ENCODE measurements at regions not wholly inside any gene's neighbourhood (a gene's known extent, or its start where the extent isn't known, plus 50 kb on each side); places are given as distances from the start of the nearest gene placed in this dataset.

GRCh38 chr13:85586422-85586831 lies 212.8 kb downstream of the SLITRK6 start:
- POLR2A ChIA-PET, result no interaction called here
- Histone ChIP-seq H3K36me3 (ENCODE audit: control insufficient read depth, insufficient read depth, low read length) (no peaks in the 10 kb centered on the region), H3K4me1 (no peaks in the 10 kb centered on the region), H3K4me3 (ENCODE audit: low read depth, low read length) (no peak overlapping the region), H3K27me3 (replicated peaks; ENCODE audit: control insufficient read depth, insufficient read depth, low read length) (no peaks in the 10 kb centered on the region), H3K9me3 (0 out of 2 replicates have a peak, but pooled peaks cover 6% of the 10 kb centered on the region)
- Mint-ChIP-seq H3K9me3 (ENCODE audit: unreplicated experiment) (peaks cover 10% of the 10 kb centered on the region), H3K27me3 (ENCODE audit: insufficient read depth, unreplicated experiment) (no peaks in the 10 kb centered on the region), H3K4me1 (ENCODE audit: low read depth, unreplicated experiment) (no peaks in the 10 kb centered on the region), H3K27ac (ENCODE audit: unreplicated experiment) (no peak overlapping the region), H3K4me3 (ENCODE audit: unreplicated experiment) (no peak overlapping the region), H3K36me3 (ENCODE audit: insufficient read depth, unreplicated experiment) (no peaks in the 10 kb centered on the region)
- BruUV-seq (replicated peaks), result no TSS peak
- no peak for DNase-seq
- intact Hi-C loops (cut with micrococcal nuclease; ENCODE audit: unreplicated experiment), result no loop called here
- TF ChIP-seq, protein P1, sequence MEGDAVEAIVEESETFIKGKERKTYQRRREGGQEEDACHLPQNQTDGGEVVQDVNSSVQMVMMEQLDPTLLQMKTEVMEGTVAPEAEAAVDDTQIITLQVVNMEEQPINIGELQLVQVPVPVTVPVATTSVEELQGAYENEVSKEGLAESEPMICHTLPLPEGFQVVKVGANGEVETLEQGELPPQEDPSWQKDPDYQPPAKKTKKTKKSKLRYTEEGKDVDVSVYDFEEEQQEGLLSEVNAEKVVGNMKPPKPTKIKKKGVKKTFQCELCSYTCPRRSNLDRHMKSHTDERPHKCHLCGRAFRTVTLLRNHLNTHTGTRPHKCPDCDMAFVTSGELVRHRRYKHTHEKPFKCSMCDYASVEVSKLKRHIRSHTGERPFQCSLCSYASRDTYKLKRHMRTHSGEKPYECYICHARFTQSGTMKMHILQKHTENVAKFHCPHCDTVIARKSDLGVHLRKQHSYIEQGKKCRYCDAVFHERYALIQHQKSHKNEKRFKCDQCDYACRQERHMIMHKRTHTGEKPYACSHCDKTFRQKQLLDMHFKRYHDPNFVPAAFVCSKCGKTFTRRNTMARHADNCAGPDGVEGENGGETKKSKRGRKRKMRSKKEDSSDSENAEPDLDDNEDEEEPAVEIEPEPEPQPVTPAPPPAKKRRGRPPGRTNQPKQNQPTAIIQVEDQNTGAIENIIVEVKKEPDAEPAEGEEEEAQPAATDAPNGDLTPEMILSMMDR (IDR thresholded peaks at IDR 0.05; ENCODE audit: insufficient read depth in 1 of 2, low read depth in 1 of 2, low read length in 1 of 2, severe bottlenecking in 1 of 2, unreplicated experiment in 1 of 2), result no peak
- CTCF ChIA-PET, result no interaction called here

DNA sequence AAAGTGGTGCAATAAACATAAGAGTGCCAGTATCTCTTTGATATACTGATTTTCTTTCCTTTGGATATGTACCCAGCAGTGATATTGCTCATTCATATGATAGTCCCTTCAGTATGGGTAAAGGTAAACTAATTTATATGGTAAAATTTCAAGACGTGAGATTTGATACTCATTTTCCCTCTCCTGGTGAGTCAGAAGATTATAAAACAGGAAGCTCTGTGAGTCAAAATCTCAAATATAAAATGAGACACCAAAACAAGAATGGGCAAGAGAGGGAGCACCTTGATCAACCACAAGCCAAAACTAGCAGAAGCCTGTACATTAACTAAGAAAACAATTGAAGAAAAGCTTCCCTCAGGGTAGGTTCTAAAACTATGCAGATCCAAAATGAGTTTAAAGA lies 216.3 kb downstream of the SLITRK6 start:
- Histone ChIP-seq H3K4me1 (no peaks in the 10 kb centered on the region), H3K9me3 (0 out of 2 replicates have a peak, but pooled peaks cover 6% of the 10 kb centered on the region), H3K36me3 (ENCODE audit: control insufficient read depth, insufficient read depth, low read length) (no peaks in the 10 kb centered on the region), H3K4me3 (ENCODE audit: low read depth, low read length) (no peak overlapping the region), H3K27me3 (replicated peaks; ENCODE audit: control insufficient read depth, insufficient read depth, low read length) (no peaks in the 10 kb centered on the region)
- Mint-ChIP-seq H3K27ac (ENCODE audit: unreplicated experiment) (no peak overlapping the region), H3K36me3 (ENCODE audit: insufficient read depth, unreplicated experiment) (no peaks in the 10 kb centered on the region), H3K4me1 (ENCODE audit: low read depth, unreplicated experiment) (no peaks in the 10 kb centered on the region), H3K4me3 (ENCODE audit: unreplicated experiment) (no peak overlapping the region), H3K27me3 (ENCODE audit: insufficient read depth, unreplicated experiment) (no peaks in the 10 kb centered on the region), H3K9me3 (ENCODE audit: unreplicated experiment) (peaks cover 10% of the 10 kb centered on the region)
- BruUV-seq (replicated peaks), result no TSS peak
- ChIA-PET POLR2A (no interaction called here), CTCF (no interaction called here)
- TF ChIP-seq, protein P1 (IDR thresholded peaks at IDR 0.05; ENCODE audit: insufficient read depth in 1 of 2, low read depth in 1 of 2, low read length in 1 of 2, severe bottlenecking in 1 of 2, unreplicated experiment in 1 of 2), result no peak
- intact Hi-C loops (cut with micrococcal nuclease; ENCODE audit: unreplicated experiment), result no loop called here
- DNase-seq, result no peak

DNA sequence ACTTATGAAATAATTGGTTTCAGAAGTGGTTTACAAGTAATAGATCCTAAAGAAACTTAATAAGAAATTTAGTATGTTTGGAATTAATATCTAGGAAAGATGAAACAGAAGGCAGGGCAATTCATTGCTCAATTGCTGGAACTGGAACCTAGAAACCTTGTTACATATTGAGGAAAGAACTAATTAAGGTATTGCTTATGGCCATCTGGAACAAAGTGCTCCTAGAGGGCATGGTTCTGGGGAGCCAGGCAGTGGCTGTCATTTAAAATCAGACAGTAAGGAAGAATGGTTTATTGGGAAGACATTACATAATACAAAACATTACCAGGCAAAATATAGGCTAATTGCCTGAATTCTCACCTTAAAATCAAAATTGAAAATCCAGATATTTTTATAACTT lies 224.1 kb downstream of the SLITRK6 start:
- H3K4me1 ChIP-seq, result no peaks in the 10 kb centered on the region
- TF ChIP-seq, protein P1 (IDR thresholded peaks at IDR 0.05; ENCODE audit: insufficient read depth in 1 of 2, low read depth in 1 of 2, low read length in 1 of 2, severe bottlenecking in 1 of 2, unreplicated experiment in 1 of 2), result no peak
- no peaks in the 10 kb centered on the region for H3K36me3 ChIP-seq (ENCODE audit: control insufficient read depth, insufficient read depth, low read length)
- ChIA-PET POLR2A (no interaction called here), CTCF (no interaction called here)
- Mint-ChIP-seq H3K4me1 (ENCODE audit: low read depth, unreplicated experiment) (no peaks in the 10 kb centered on the region), H3K27ac (ENCODE audit: unreplicated experiment) (no peak overlapping the region), H3K36me3 (ENCODE audit: insufficient read depth, unreplicated experiment) (no peaks in the 10 kb centered on the region), H3K9me3 (ENCODE audit: unreplicated experiment) (no peaks in the 10 kb centered on the region), H3K27me3 (ENCODE audit: insufficient read depth, unreplicated experiment) (no peaks in the 10 kb centered on the region), H3K4me3 (ENCODE audit: unreplicated experiment) (no peak overlapping the region)
- no TSS peak for BruUV-seq (replicated peaks)
- H3K9me3 ChIP-seq, result no peaks in the 10 kb centered on the region
- intact Hi-C loops (cut with micrococcal nuclease; ENCODE audit: unreplicated experiment), result no loop called here
- H3K4me3 ChIP-seq (ENCODE audit: low read depth, low read length), result no peak overlapping the region
- no peak for DNase-seq
- no peaks in the 10 kb centered on the region for H3K27me3 ChIP-seq (replicated peaks; ENCODE audit: control insufficient read depth, insufficient read depth, low read length)

Data from Caco-2 (cell line).